ENCODE measurements at regions not wholly inside any gene's neighbourhood (a gene's known extent, or its start where the extent isn't known, plus 50 kb on each side); places are given as distances from the start of the nearest gene placed in this dataset.

- Mint-ChIP-seq H3K4me1 (ENCODE audit: low read depth, unreplicated experiment) (peaks cover 16% of the 10 kb centered on the region), H3K27ac (ENCODE audit: unreplicated experiment) (peak overlapping the region; percentile 35), H3K36me3 (ENCODE audit: unreplicated experiment) (no peaks in the 10 kb centered on the region), H3K4me3 (ENCODE audit: unreplicated experiment) (no peak overlapping the region), H3K27me3 (ENCODE audit: unreplicated experiment) (no peaks in the 10 kb centered on the region), H3K9me3 (ENCODE audit: unreplicated experiment) (peaks cover 1% of the 10 kb centered on the region)
- no peak for TF ChIP-seq CTCF (IDR thresholded peaks at IDR 0.05; ENCODE audit: partially characterized antibody, unreplicated experiment)
- no peak for DNase-seq
Measured at GRCh38 chr9:28779243-28779642, 1206.0 kb upstream of the C9orf72 start.

- no peak overlapping the region for H3K27ac Mint-ChIP-seq (ENCODE audit: unreplicated experiment)
- H3K27me3 Mint-ChIP-seq (ENCODE audit: unreplicated experiment), result no peaks in the 10 kb centered on the region
- H3K4me1 Mint-ChIP-seq (ENCODE audit: low read depth, unreplicated experiment), result peaks cover 11% of the 10 kb centered on the region
- H3K9me3 Mint-ChIP-seq (ENCODE audit: unreplicated experiment), result peaks cover 1% of the 10 kb centered on the region
- no peak for DNase-seq
- no peaks in the 10 kb centered on the region for H3K36me3 Mint-ChIP-seq (ENCODE audit: unreplicated experiment)
- TF ChIP-seq CTCF (IDR thresholded peaks at IDR 0.05; ENCODE audit: partially characterized antibody, unreplicated experiment), result no peak
- no peak overlapping the region for H3K4me3 Mint-ChIP-seq (ENCODE audit: unreplicated experiment)
Measured at GRCh38 chr9:28781481-28781880, 1208.2 kb upstream of the C9orf72 start.

GRCh38 chr9:28782630-28783029 lies 1209.3 kb upstream of the C9orf72 start:
- H3K9me3 Mint-ChIP-seq (ENCODE audit: unreplicated experiment), result peaks cover 1% of the 10 kb centered on the region
- H3K27me3 Mint-ChIP-seq (ENCODE audit: unreplicated experiment), result no peaks in the 10 kb centered on the region
- peaks cover 11% of the 10 kb centered on the region for H3K4me1 Mint-ChIP-seq (ENCODE audit: low read depth, unreplicated experiment)
- no peak for TF ChIP-seq CTCF (IDR thresholded peaks at IDR 0.05; ENCODE audit: partially characterized antibody, unreplicated experiment)
- no peak overlapping the region for H3K27ac Mint-ChIP-seq (ENCODE audit: unreplicated experiment)
- DNase-seq, result no peak
- no peak overlapping the region for H3K4me3 Mint-ChIP-seq (ENCODE audit: unreplicated experiment)
- no peaks in the 10 kb centered on the region for H3K36me3 Mint-ChIP-seq (ENCODE audit: unreplicated experiment)

GRCh38 chr9:28792716-28793115 lies 1219.4 kb upstream of the C9orf72 start:
- Mint-ChIP-seq H3K27ac (ENCODE audit: unreplicated experiment) (no peak overlapping the region), H3K4me3 (ENCODE audit: unreplicated experiment) (no peak overlapping the region), H3K9me3 (ENCODE audit: unreplicated experiment) (no peaks in the 10 kb centered on the region), H3K36me3 (ENCODE audit: unreplicated experiment) (no peaks in the 10 kb centered on the region), H3K4me1 (ENCODE audit: low read depth, unreplicated experiment) (no peaks in the 10 kb centered on the region), H3K27me3 (ENCODE audit: unreplicated experiment) (no peaks in the 10 kb centered on the region)
- DNase-seq, result no peak
- TF ChIP-seq CTCF (IDR thresholded peaks at IDR 0.05; ENCODE audit: partially characterized antibody, unreplicated experiment), result no peak

GRCh38 chr9:28799876-28800275 lies 1226.6 kb upstream of the C9orf72 start:
- Mint-ChIP-seq H3K4me3 (ENCODE audit: unreplicated experiment) (no peak overlapping the region), H3K27me3 (ENCODE audit: unreplicated experiment) (no peaks in the 10 kb centered on the region)

More at GRCh38 chr9:28799876-28800275, 1226.6 kb upstream of the C9orf72 start:
- Mint-ChIP-seq H3K36me3 (ENCODE audit: unreplicated experiment) (no peaks in the 10 kb centered on the region), H3K9me3 (ENCODE audit: unreplicated experiment) (no peaks in the 10 kb centered on the region), H3K4me1 (ENCODE audit: low read depth, unreplicated experiment) (no peaks in the 10 kb centered on the region), H3K27ac (ENCODE audit: unreplicated experiment) (no peak overlapping the region)
- no peak for DNase-seq
- no peak for TF ChIP-seq CTCF (IDR thresholded peaks at IDR 0.05; ENCODE audit: partially characterized antibody, unreplicated experiment)
